CD14-positive monocyte (primary cell): ENCODE measurements at regions not wholly inside any gene's neighbourhood (a gene's known extent, or its start where the extent isn't known, plus 50 kb on each side); places are given as distances from the start of the nearest gene placed in this dataset.

Experiments
- DNase-seq, 3 donors: peaks; one replicate each; pipeline ENCODE4 v3.0.0-alpha.2; 2011 to 2022
- H2AFZ ChIP-seq: 2 replicates; pipeline ENCODE4 v1.6.0; 2012; ENCODE audit warnings: mild to moderate bottlenecking, low read depth, low read length, inconsistent platforms; ENCODE audit not compliant: insufficient read depth, poor library complexity, severe bottlenecking
- H3K27ac ChIP-seq, 2 donors: 1 replicate in 1 of 2; 2 replicates in 1 of 2; pipeline ENCODE4 v1.5.1; 2012 to 2013; ENCODE audit warnings: low read length in 2 of 2, control low read depth in 1 of 2, inconsistent platforms in 1 of 2, low read depth in 1 of 2, mild to moderate bottlenecking in 1 of 2
- H3K27me3 ChIP-seq, 2 donors: one replicate each; pipeline versions ENCODE4 v1.6.0 to v1.6.1; 2011 to 2013; ENCODE audit warnings: low read length in 2 of 2; ENCODE audit not compliant: control insufficient read depth in 2 of 2, insufficient read depth in 2 of 2
- H3K36me3 ChIP-seq, 2 donors: replicated peaks in 1 of 2; 1 replicate in 1 of 2; 2 replicates in 1 of 2; pipeline versions ENCODE4 v1.5.1 to v1.6.1; 2012 to 2013; ENCODE audit warnings: low read length in 2 of 2, control low read depth in 1 of 2, inconsistent platforms in 1 of 2, mild to moderate bottlenecking in 1 of 2; ENCODE audit not compliant: insufficient read depth in 2 of 2, control insufficient read depth in 1 of 2
- H3K4me1 ChIP-seq, 2 donors: 1 replicate in 1 of 2; 2 replicates in 1 of 2; pipeline versions ENCODE4 v1.5.1 to v1.6.1; 2012 to 2013; ENCODE audit warnings: low read length in 2 of 2, control low read depth in 1 of 2, inconsistent platforms in 1 of 2, mild to moderate bottlenecking in 1 of 2, moderate library complexity in 1 of 2; ENCODE audit not compliant: insufficient read depth in 2 of 2, control insufficient read depth in 1 of 2
- H3K4me2 ChIP-seq: replicated peaks from 2 replicates; pipeline ENCODE3; 2012; ENCODE audit warnings: low read length, moderate library complexity, mild to moderate bottlenecking; ENCODE audit not compliant: poor library complexity, severe bottlenecking; ENCODE audit errors: extremely low read depth
- H3K4me3 ChIP-seq, 3 experiments: fragments of 200-600 bp in 1 of 3; sonication (generic) in 1 of 3; replicated peaks in 1 of 3; 1 replicate in 2 of 3; 2 replicates in 1 of 3; pipeline ENCODE4 v1.5.1; 2011 to 2013; ENCODE audit warnings: low read length in 3 of 3, mild to moderate bottlenecking in 3 of 3, control low read depth in 2 of 3, low read depth in 2 of 3, inconsistent platforms in 1 of 3, moderate library complexity in 1 of 3
- H3K79me2 ChIP-seq: 2 replicates; pipeline ENCODE4 v1.6.0; 2012; ENCODE audit warnings: mild to moderate bottlenecking, control low read depth, inconsistent platforms, low read length, moderate library complexity; ENCODE audit not compliant: insufficient read depth
- H3K9ac ChIP-seq: 2 replicates; pipeline ENCODE4 v1.6.0; 2017; ENCODE audit warnings: low read length, mild to moderate bottlenecking; ENCODE audit not compliant: insufficient read depth, poor library complexity, severe bottlenecking
- H3K9me3 ChIP-seq, 2 donors: replicated peaks in 1 of 2; 1 replicate in 1 of 2; 2 replicates in 1 of 2; pipeline versions ENCODE4 v1.5.1 to v1.6.1; 2012 to 2013; ENCODE audit warnings: low read length in 2 of 2, control low read depth in 1 of 2; ENCODE audit not compliant: control insufficient read depth in 1 of 2, insufficient read depth in 1 of 2
- H4K20me1 ChIP-seq: 2 replicates; pipeline ENCODE4 v1.6.0; 2012; ENCODE audit warnings: mild to moderate bottlenecking, low read length, control low read depth, moderate library complexity; ENCODE audit not compliant: insufficient read depth
- H3K27ac Mint-ChIP-seq, 7 donors: one replicate each; pipeline ENCODE4 v1.8.0; 2020; ENCODE audit warnings: mild to moderate bottlenecking in 7 of 7, mixed read lengths in 7 of 7, moderate library complexity in 6 of 7, inconsistent platforms in 2 of 7
- H3K27me3 Mint-ChIP-seq, 3 donors: one replicate each; pipeline ENCODE4 v1.8.0; 2021 to 2022; ENCODE audit warnings: low read depth in 3 of 3, mild to moderate bottlenecking in 3 of 3, mixed read lengths in 3 of 3, moderate library complexity in 3 of 3, inconsistent platforms in 1 of 3
- H3K36me3 Mint-ChIP-seq, 2 donors: one replicate each; pipeline ENCODE4 v1.8.0; 2020; ENCODE audit warnings: mixed read lengths in 2 of 2, inconsistent platforms in 1 of 2, mild to moderate bottlenecking in 1 of 2
- H3K4me1 Mint-ChIP-seq: one replicate; pipeline ENCODE4 v1.8.0; 2020; ENCODE audit warnings: mild to moderate bottlenecking, mixed read lengths
- H3K4me3 Mint-ChIP-seq, 2 donors: one replicate each; pipeline ENCODE4 v1.8.0; 2020; ENCODE audit warnings: mild to moderate bottlenecking in 2 of 2, mixed read lengths in 2 of 2, moderate library complexity in 1 of 2
- H3K9me3 Mint-ChIP-seq, 7 donors: one replicate each; pipeline ENCODE4 v1.8.0; 2020 to 2022; ENCODE audit warnings: mixed read lengths in 7 of 7, mild to moderate bottlenecking in 6 of 7, moderate library complexity in 6 of 7, inconsistent platforms in 2 of 7
- WGBS: methylation state at CpG from one replicate; pipeline ENCODE4 v1.1.5; 2013; ENCODE audit warnings: missing lambda C conversion rate; ENCODE audit not compliant: insufficient coverage; 5-methylcytosine and 5-hydroxymethylcytosine counted together
- intact Hi-C, 2 donors: fragments of 100-400 bp; cut with micrococcal nuclease; formaldehyde crosslinking; loops; one replicate each; pipeline versions ENCODE4 v1.15.0 to v1.15.1; 2023
- TF ChIP-seq, protein P1 (sequence below): fragments of 200-600 bp; IDR thresholded peaks from one replicate; pipeline ENCODE4 v1.8.0; 2022; ENCODE audit warnings: antibody characterized with exemption, mild to moderate bottlenecking

- no peak overlapping the region for H3K27ac Mint-ChIP-seq
- Histone ChIP-seq H3K9ac (no peak overlapping the region), H3K9me3 (no peaks in the 10 kb centered on the region), H3K36me3 (no peaks in the 10 kb centered on the region), H3K27ac (no peak overlapping the region), H3K4me2 (no peak overlapping the region), H4K20me1 (no peaks in the 10 kb centered on the region), H3K79me2 (no peaks in the 10 kb centered on the region), H3K4me1 (no peaks in the 10 kb centered on the region), H3K27me3 (no peaks in the 10 kb centered on the region), H2AFZ (no peak overlapping the region), H3K4me3 (no peak overlapping the region)
- H3K4me1 Mint-ChIP-seq = no peaks in the 10 kb centered on the region
- peaks cover 0 to 2% (median 0%) of the 10 kb centered on the region in 3 donors for H3K27me3 Mint-ChIP-seq
- no peaks in the 10 kb centered on the region for H3K36me3 Mint-ChIP-seq
- WGBS = 72% methylated on average over 2 of the region's 5 CpGs
- intact Hi-C loops = no loop called here
- peaks cover 0 to 3% (median 0%) of the 10 kb centered on the region in 7 donors for H3K9me3 Mint-ChIP-seq
- no peak overlapping the region for H3K4me3 Mint-ChIP-seq
- DNase-seq = no peak
- TF ChIP-seq, protein P1, sequence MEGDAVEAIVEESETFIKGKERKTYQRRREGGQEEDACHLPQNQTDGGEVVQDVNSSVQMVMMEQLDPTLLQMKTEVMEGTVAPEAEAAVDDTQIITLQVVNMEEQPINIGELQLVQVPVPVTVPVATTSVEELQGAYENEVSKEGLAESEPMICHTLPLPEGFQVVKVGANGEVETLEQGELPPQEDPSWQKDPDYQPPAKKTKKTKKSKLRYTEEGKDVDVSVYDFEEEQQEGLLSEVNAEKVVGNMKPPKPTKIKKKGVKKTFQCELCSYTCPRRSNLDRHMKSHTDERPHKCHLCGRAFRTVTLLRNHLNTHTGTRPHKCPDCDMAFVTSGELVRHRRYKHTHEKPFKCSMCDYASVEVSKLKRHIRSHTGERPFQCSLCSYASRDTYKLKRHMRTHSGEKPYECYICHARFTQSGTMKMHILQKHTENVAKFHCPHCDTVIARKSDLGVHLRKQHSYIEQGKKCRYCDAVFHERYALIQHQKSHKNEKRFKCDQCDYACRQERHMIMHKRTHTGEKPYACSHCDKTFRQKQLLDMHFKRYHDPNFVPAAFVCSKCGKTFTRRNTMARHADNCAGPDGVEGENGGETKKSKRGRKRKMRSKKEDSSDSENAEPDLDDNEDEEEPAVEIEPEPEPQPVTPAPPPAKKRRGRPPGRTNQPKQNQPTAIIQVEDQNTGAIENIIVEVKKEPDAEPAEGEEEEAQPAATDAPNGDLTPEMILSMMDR = no peak
Observed at GRCh38 chr16:62386411-62386810, 350.2 kb upstream of the CDH8 start.

- Histone ChIP-seq H3K9me3 (no peaks in the 10 kb centered on the region), H3K4me1 (no peaks in the 10 kb centered on the region), H3K36me3 (no peaks in the 10 kb centered on the region), H3K9ac (no peak overlapping the region), H2AFZ (no peak overlapping the region), H3K4me3 (no peak overlapping the region), H3K27ac (no peak overlapping the region), H3K4me2 (no peak overlapping the region), H3K27me3 (no peaks in the 10 kb centered on the region), H3K79me2 (no peaks in the 10 kb centered on the region), H4K20me1 (no peaks in the 10 kb centered on the region)
- Mint-ChIP-seq H3K4me3 (no peak overlapping the region), H3K9me3 (peaks cover 0 to 3% (median 0%) of the 10 kb centered on the region in 7 donors), H3K27me3 (peaks cover 0 to 2% (median 0%) of the 10 kb centered on the region in 3 donors), H3K36me3 (no peaks in the 10 kb centered on the region), H3K4me1 (no peaks in the 10 kb centered on the region), H3K27ac (no peak overlapping the region)
- TF ChIP-seq, protein P1 = no peak
- intact Hi-C loops = no loop called here
- WGBS = no CpG with 5 or more reads among the region's 2 CpGs
- no peak for DNase-seq
Observed at GRCh38 chr16:62383941-62384340, 347.7 kb upstream of the CDH8 start.
